Occipital lobe (tissue), 1 donor: ENCODE measurements at regions not wholly inside any gene's neighbourhood (a gene's known extent, or its start where the extent isn't known, plus 50 kb on each side); places are given as distances from the start of the nearest gene placed in this dataset.

Source experiments
- DNase-seq: peaks from one replicate; lab custom pipeline; 2025; lab: John Stamatoyannopoulos, UW

DNA sequence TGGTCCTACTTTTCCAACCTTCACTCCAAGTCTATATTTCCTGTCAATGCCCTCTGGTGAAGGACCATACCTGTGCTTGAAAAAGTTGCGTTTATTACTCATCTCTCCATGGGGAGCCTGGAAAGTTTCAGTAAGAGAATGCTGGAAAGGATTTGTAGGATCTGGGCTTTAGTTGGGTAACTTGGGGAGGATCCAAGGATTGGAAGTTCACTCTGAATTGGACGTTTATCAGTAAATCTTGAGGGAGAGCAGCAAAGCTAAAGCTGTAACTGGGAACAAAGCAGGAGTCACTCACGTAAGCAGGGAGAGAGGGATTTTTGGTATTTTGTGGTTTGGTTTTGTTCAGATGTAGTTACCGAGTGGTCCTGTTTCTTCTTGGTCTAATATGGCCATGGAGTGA lies 51.4 kb upstream of the NPVF start:
- no peak for DNase-seq

DNA sequence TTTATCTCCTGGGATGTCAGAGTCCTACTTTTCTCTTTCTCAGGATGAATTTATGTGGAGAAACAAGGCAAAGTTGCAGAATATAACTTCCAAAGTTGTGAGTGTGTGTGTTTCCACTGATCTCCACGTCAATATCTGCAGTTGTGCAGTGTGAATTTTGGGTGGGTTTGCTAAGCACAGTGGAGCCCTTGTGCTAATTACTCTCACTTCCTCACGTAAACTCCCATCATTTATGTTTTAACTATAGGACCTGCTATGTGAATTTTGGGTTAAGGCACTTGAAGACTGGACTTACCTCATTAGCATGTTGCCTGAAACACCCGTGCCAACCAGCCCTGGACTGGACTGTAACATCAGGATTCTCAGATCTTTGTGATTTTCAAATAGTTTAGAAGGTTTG lies 51.9 kb upstream of the NPVF start:
- no peak for DNase-seq

DNA sequence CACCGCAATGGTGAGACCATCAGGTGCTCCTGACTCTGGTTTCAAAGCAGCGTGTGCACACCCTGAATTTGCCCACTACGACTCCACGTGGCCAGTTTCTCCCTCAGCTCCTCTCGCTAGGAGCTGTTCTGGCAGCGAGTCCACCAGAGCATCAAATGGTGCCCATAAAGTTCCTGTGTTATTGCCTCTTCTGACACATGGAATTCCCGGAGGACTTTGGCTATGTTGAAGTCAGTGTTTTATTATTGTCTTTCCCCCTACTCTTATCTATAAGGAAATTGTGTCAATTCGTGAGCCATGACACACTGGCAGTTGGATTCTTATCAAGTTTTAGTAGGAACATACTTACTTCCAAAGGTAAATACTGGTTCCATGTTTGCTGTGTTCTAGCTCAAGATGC lies 53.9 kb upstream of the NPVF start:
- DNase-seq, result no peak

DNA sequence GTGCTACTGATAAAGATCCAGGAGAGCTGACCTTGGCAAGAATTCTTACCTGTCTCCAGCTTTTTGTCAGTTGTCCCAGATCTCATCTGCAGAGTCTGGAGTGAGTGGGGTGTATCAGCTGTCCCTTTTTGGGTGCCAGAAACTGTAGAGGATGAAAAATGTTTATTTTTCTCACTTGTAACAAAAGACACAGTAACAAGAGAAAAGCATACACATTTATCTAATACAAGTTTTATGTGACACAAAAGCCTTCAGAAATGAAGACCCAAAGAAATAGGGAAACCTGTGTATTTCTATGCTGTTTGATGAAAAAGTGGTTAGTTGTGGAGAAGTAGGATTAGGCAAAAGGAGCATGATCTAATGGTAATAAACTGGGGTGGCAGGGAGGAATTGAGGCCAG lies 58.5 kb upstream of the NPVF start:
- DNase-seq, result no peak

DNA sequence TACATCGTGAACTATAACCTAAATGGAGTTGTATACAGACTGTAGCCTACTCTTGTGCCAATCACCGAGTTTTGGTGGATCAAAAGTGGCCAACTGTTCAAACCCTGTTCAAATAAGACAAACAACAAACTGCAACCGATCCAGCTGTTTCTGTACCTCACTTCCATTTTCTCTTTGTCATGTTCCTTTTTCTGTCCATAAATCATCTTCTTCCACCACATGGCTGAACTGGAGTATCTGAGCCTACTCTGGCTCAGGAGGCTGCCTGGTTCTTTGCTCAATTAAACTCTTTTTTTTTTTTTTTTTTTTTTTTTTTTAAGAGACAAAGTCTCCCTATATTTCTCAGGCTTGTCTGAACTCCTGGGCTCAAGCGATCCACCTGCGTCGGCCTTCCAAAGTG lies 59.0 kb upstream of the NPVF start:
- DNase-seq, result no peak

DNA sequence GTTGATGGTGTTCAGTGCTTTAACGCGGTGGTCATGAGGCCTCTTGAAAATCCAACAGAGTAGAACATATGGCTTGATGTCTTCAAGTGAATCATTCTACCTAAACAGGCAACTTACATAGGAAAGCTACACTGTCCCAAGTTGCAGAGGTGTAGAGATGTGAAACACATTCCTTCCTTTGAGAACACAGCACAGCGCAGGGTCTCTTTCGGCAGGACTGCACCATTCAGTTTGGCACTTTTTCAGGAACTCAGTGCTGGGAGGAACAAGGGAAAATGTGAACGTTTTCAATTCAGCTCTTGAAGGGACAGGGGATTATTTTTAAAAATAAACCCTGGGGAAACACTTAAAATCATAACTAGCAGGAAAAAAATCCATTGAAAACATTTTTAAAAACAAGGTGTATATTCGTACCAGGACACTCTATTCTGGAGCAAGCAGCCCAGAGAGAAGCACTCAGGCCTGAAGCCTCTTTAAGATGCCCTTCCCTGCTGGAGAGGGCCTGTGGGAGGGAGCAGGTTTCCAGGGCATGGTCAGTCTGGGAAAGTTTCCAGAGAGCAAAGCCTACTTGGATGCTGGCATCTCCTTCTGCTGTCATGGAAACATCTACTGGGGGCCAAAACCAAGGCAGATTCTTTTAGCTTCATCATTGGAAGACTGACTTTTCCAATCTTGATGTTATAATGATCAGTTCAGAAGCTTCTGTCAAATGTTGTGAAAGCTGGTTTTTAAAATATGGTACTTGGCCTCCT lies 60.4 kb upstream of the NPVF start:
- peak; percentile 25 for DNase-seq

DNA sequence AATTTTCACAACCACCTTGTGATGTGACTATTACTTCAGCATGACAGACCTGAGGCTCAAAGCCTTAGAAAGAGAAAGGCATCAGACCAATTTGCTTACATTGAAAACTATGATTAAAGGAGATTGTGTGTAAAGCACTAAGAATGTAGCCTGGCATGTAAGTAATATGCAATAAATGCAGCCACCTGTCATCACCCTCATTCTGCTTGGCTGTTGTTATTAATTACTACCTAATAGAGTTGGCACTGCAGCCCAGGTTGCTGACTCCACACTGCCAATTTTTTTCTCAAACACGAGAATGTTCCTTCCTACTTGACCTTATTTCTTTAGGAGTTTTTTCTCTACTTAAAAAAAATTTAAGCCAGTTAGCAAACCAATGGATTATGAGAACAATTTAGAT lies 61.2 kb upstream of the NPVF start:
- DNase-seq, result no peak

DNA sequence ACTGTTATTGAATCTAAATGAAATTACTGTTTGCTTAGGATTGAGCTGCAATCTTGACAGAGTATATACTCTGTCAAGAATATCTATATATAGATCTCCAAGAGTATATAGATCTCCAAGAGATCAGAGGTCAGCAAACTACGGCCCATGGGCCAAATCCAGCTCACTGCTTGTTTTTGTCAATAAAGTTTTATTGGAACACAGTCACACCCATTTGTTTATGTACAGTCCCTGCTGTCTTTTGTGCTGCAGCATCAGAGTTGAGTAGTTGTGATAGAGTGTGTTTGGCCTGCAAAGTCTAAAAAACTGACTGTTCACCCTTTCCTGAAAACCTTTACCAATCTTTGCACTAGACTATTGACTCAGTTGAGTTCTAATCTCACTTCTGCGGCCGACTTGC lies 66.3 kb upstream of the NPVF start:
- no peak for DNase-seq

DNA sequence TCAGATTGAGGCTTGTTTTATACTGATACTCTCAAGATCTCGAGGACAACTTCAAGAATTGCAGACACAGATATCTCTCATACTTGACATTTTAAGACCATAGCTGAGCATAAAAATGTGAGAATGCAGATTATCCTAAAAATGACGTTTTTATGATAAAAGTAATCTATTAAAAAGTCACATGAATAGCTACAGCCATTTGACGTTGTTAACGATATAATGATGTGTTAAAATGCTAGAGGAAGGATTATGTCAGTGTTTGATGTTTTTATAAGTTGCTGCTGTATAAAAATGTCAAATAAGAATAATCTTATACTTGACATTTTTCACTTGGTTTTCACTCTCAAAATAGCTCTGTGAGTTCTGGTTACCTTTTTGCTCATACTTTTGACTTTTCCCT lies 67.1 kb upstream of the NPVF start:
- no peak for DNase-seq

DNA sequence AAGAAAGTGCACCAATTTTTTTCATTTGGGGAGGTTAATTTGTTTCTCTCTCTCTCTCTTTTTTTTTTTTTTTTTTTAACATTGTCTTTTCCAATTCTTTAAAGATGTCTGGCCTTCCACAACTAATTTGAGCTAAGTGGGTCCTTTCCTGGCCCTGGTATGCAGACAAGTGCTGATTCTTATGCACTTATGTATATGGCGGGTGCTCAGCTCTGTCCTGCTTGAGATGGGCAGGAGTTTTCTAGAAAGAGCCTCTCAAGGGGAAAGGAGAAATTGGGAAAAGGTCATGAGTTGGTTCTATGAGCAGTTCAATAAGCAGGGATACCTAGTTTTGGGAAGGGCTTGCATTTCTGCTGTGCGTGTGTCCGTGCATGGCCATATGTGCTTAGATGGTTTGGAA lies 67.8 kb upstream of the NPVF start:
- DNase-seq, result no peak

DNA sequence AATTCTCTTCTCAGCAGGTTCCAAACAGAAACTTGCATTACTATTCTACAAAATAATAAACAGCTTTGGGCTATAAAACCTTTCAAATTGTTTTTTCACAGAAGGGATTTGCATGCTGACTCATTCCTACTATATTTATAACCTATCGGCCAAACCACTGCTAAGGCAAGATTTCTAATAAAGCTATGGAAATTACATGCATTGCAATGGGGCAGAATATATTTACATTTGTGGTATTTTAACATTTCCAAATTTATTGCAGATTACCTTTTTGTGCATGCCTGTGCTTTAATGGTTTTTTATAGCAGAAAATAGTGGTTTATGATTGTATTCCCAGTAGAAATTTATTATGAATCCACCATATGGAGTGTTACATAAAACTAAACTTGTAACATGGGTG lies 69.0 kb upstream of the NPVF start:
- no peak for DNase-seq

DNA sequence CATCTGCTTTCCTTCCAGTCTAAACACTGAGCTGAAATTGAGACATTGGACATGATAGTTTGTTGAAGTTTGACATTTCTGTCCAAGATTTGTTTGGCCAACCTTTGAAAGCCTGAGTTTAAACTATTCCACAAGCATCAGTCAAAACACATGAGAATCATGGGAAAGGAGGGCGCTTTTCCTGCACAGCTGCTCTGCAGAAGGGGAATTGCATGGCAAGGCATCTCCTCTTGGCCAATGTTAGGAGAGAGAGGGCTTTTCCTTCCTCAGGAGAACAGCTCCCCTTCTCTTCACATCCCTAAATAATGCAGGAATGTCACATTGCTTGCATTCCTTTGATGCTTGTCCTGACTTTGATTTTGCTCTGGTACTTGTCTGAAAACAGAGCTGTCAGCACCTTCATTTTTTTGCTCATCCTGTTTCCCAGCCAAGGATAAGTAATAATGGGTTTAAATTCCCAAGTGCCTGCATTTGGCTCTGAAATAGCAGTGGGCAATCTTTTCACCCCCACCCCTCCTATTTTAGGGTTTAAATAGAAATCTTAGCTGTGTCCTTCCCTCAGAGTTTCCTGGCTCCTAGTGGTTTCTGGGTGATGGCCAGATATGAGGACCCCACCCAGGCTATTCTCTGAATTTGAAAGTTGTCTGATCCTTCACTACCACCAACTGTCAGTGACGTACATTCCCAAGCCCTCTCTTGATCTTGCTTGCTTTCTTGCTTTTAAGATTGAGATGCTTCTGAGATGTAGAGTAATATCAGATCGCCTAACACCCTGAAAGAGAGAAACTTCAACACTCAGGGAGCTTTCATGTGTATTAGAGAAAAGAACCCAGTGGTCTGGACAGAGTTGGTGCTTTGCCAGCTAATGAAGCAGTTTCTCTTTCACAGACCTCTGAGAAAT lies 75.2 kb upstream of the NPVF start:
- no peak for DNase-seq

DNA sequence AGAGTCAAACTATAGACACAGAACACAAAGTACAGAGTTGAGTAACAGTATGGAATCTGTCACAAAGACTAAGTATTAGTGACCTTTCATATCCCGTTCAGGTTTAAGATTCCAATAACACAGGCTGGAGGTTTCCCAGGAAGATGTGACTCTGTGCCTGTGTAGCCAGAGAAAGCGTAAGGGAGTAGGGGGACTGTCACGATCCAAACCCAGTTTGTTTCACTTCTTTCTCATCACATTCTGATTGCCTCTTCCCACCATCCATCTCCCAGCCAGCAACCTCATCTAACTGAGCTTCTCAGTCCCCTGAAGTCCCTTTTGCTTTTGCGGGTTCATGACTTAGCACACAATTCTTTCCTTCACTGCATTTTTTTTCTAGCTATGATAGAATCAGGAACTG lies 76.4 kb upstream of the NPVF start:
- no peak for DNase-seq

DNA sequence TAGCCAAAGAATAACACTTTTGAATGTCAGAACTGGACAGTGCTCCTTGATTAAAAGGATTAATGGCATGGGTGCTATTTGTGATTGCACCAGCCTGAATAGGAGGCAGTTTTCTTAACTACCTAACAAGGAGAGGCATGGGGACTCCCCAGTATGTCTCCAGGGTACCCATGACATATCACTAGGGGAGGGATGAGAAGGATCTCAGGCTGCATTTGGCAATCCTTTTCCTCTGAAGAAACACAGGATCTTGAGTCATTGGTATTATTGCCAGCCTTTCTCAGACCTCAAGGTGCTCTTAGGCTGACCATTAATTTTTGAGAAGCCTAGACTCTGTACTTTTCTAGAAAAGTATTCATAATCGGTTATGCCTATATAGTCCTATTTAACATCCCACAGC lies 77.5 kb upstream of the NPVF start:
- no peak for DNase-seq

DNA sequence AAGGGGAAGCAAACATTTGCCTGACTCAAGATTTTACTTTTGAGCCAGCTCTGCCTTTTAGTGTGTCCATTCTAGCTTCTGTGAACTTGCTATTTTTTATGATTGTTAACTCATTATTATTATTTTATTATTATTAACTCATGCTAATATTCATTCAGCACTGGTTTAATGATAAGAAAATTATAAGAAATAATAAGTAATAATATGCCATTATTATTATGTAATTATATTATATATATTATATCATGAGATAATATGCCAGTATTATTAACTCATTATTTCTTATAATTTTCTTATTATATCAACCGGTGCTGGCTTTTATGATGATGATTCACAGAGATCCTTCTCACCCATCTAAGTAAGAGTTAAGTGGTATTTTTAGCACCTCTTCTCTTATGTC lies 79.3 kb upstream of the NPVF start:
- no peak for DNase-seq

DNA sequence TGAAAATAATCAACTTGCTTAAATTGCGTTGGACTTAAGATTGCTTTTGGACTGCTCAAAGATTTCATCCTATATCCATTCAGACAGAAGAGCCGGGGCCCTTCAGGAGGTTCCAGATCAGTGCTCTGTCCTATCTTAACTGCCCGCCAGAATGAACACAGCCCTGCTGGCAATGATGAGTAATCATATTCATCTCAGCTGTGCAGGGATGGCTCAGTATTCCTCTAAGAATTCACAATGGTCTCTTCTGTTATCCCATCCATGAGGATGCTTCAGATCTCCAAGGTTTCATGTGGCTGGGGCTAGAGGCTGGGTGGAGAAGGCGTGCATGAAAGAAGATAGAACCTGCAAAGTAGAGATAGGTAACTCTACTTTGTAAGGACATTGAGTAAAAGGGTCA lies 80.0 kb upstream of the NPVF start:
- DNase-seq, result no peak

DNA sequence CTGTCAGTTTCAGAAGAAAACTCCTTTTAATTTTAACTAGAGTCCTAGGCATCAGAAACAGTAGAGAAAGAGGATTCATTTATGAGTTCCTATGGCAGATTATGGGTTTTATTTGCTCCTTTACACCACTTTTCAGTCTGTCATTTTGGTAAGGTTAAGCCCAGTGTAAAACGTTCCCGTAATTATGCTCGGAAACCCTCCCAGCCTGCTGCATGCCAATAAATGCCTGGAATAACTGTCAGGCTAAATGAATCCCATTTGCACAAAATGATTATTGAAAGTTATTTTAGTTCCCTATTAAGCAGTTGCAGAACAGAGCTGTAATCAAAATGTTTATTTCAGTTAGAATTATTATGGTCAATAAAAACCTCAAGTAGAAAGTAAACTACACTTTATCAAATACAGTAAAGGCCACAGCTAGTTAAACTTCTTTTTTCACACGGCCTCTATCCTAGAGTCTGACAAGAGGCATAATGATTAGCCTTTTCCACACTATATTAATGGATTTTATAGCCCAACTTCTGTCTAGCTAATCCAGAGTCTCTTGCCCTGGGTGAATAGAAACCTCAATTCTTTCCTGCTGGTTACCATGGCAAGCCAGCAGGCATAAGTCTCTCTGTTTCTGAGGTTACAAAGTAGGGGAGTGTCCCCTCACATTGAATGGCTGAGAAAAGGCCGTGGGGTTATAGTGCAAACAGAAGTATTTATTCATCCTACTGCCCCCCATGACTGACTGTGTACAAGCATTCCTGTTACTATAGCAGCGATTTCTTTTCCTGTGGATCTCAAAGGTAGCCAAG lies 80.8 kb upstream of the NPVF start:
- DNase-seq, result no peak

DNA sequence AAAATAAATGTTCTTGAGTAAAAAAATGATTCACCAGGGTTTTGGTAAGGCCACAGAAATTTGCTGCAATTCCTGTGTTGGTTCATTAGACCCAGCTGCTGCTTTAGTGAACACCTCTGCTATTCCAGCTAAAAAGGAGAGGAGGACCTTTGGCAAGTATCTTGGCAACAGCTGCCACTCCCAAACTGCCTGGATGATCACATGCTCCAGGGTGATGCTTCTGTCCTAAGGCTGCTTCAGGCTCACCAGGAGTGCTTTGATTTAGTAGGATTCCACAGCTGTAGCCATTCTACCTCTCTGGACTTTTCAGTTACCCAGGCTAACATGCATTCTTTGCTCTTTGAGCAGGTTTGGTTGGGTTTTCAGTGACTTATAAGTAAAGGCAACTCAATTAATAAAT lies 82.6 kb upstream of the NPVF start:
- no peak for DNase-seq

DNA sequence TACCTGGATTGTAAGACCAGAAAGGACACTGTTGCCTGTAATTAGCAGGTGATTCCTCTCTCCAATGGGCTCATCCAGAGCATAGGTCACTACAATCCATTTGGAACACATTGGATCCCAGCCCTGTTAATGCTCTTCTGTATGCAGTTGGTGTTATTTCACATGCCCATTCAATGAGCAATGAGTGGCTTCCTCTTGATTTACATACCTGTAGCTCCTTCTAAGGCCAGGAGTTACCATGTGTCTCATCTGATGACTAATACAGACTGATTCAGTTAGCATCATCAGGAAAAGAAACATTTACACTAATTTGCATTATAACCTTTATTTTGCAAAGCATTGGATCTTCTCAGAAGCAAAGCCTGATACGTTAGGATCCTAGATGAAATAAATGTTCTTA lies 83.1 kb upstream of the NPVF start:
- DNase-seq, result no peak

DNA sequence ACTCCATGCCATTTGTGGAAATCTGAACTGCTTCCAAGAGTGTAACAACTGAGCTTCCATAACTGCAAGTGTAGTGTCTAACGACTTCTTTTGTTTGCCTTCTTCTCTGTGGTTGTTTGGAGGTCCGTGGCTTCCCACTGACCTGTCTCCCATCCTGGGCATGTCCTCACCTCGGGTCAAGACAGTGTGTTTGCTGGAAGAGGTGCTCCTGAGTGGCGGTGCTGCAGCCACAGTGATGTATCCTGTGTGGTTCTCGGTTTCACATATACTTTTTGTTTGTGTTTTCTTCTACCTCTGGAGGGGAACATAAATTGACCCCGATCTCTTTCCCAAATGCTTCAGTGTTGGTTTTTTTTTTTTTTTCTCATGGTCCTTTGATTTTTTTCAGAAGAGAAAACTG lies 84.7 kb upstream of the NPVF start:
- no peak for DNase-seq

DNA sequence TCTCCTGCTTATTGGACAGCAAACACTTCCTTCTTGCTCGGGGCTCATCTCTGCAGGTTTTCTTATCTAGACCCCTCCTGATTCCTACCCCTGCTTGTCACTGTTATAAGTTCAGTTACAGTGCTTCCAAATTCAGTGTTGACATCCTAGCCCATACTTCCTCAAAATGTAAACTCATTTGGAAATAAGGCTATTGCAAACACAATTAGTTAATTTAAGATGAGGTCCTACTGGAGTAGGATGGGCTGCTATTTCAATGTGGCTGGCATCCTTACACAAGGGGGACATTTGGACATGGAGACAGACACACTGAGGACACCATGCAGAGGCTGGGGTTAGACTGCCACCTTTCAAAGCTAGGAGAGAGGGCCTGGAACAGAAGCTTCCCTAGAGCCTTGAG lies 85.2 kb upstream of the NPVF start:
- DNase-seq, result no peak

DNA sequence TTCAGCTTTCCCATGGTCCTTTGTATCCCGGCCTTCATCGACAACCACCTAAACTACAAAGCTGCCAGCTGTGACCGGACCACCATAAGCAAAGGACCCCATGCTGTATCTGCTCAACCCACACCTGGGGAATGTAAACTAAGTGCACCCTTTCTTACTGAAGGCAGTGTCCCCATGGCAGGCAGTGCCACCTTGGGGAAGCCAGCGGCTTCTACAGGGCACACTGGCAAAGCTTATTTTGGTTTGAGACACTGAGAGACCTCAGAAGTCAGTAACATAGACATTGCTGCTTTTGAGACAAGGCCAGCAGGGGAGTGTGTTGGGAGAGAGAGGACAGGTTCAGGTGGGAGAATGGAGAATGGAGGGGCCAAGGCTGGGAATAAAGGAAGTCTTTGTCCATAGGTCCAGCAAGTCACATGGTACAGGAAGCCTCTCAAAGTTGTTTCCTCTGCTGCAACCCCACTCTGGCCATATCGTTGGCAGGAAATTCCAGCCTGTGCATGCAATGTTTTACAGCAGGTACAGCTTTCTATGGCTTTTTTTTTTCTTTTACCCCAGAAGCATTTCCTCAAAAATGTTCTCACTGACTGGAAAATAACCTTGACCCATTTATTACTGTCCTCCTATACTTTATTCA lies 85.9 kb upstream of the NPVF start:
- DNase-seq, result no peak
